ENCODE measurements at regions not wholly inside any gene's neighbourhood (a gene's known extent, or its start where the extent isn't known, plus 50 kb on each side); places are given as distances from the start of the nearest gene placed in this dataset.

DNA sequence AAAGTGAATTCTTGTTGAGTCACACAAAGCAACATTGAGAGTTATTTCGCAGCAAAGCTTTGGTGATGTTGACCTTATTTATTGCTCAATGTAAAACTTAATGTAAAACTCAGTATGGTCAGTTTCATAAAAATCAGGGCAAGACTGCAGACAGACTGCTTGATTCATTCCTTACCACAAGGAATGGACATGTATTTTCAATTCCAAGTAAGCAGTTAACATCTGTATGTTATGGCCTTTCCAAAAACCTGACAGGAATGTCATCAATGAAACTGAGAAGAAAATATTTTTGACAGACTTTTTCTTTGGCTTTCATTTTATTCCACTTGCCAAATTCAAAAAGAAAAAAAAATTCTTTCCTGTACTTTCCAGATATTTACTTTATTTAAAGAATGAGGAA lies 488.3 kb downstream of the ANKRD50 start:
- no peak for DNase-seq (ENCODE audit: extremely low spot score)
- ChIA-PET CTCF (no interaction called here), POLR2A (no interaction called here)
- TF ChIP-seq SP1 (IDR thresholded peaks at IDR 0.05) (no peak), BHLHE40 (IDR thresholded peaks at IDR 0.05; ENCODE audit: borderline replicate concordance) (no peak), TARDBP (IDR thresholded peaks at IDR 0.05) (no peak), ELF4 (IDR thresholded peaks at IDR 0.05) (no peak)
- TF ChIP-seq, protein P1, sequence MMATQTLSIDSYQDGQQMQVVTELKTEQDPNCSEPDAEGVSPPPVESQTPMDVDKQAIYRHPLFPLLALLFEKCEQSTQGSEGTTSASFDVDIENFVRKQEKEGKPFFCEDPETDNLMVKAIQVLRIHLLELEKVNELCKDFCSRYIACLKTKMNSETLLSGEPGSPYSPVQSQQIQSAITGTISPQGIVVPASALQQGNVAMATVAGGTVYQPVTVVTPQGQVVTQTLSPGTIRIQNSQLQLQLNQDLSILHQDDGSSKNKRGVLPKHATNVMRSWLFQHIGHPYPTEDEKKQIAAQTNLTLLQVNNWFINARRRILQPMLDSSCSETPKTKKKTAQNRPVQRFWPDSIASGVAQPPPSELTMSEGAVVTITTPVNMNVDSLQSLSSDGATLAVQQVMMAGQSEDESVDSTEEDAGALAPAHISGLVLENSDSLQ (IDR thresholded peaks at IDR 0.05), result no peak

DNA sequence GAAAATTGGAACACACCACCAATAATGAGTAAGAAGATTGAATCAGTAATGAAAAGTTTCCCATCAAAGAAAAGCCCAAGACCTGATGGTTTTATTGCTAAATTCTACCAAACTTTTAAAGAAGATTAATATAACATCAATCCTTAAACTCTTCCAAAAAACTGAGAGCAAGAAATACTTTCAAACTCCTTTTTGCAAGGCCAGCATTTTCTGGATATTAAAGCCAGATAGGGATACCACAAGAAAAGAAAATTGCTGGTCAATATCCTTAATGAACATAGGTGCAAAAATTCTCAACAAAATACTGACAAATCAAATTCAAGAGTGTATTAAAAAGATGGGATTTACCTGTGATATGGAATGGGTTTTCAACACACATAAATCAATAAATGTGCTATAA lies 484.6 kb downstream of the ANKRD50 start:
- ChIA-PET POLR2A (no interaction called here), CTCF (no interaction called here)
- TF ChIP-seq CTBP1 (IDR thresholded peaks at IDR 0.05; ENCODE audit: borderline replicate concordance), result no peak
- TF ChIP-seq ARNT (IDR thresholded peaks at IDR 0.05), result no peak
- TF ChIP-seq LEF1 (IDR thresholded peaks at IDR 0.05; ENCODE audit: borderline replicate concordance), result no peak
- TF ChIP-seq FOXK2 (IDR thresholded peaks at IDR 0.05), result no peak
- TF ChIP-seq, protein P1 (IDR thresholded peaks at IDR 0.05), result no peak
- TF ChIP-seq BHLHE40 (IDR thresholded peaks at IDR 0.05; ENCODE audit: borderline replicate concordance), result no peak
- TF ChIP-seq ZNF384 (IDR thresholded peaks at IDR 0.05), result no peak
- TF ChIP-seq L3MBTL2 (conservative IDR thresholded peaks at IDR 0.05), result no peak
- no peak for TF ChIP-seq NFRKB (IDR thresholded peaks at IDR 0.05)
- no peak for TF ChIP-seq SUZ12 (IDR thresholded peaks at IDR 0.05)
- no peak for TF ChIP-seq SP1 (IDR thresholded peaks at IDR 0.05)
- no peak for DNase-seq (ENCODE audit: extremely low spot score)

DNA sequence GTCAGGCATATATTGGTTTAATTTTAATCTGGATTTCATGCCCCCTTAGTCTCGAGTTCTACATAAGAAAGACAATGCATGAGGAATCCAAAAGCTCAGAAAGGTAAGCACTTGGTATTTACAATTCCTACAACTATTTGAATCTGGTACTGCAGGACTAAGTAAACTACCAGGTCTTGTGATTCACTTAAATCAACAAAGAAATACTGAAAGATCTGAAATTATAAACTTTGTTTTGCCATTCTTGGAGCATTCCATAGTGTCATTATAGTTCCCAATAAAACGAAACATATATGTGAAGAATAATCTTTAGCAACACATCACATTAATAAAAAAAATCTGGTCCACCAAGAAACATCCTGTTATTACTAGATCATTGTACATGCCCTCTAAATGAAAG lies 482.3 kb downstream of the ANKRD50 start:
- no peak for DNase-seq (ENCODE audit: extremely low spot score)
- POLR2A ChIA-PET, result no interaction called here
- TF ChIP-seq TARDBP (IDR thresholded peaks at IDR 0.05), result no peak
- CTCF ChIA-PET, result no interaction called here

DNA sequence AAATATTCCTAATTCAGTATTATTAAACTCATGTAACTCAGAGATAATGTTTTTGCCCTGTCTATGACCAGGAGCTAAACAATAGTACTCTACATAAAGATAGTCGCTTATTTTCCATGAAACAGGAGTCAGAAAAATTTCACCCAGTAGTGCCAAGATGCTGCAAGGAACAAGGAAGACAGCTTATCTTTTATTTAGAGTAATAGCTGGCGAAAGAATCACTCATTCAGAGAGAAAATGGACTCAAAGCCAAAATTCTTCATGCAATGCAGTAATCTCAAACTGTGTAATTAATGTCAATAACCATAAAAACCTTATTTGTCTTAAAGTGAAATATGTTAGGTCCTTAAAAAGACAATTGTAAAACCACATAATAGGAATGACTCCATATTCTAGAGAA lies 477.8 kb downstream of the ANKRD50 start:
- POLR2A ChIA-PET, result no interaction called here
- CTCF ChIA-PET, result no interaction called here
- no peak for TF ChIP-seq LEF1 (IDR thresholded peaks at IDR 0.05; ENCODE audit: borderline replicate concordance)
- TF ChIP-seq TARDBP (IDR thresholded peaks at IDR 0.05), result no peak
- no peak for TF ChIP-seq FOXA1 (IDR thresholded peaks at IDR 0.05)
- TF ChIP-seq CTBP1 (IDR thresholded peaks at IDR 0.05; ENCODE audit: borderline replicate concordance), result no peak
- TF ChIP-seq SP1 (IDR thresholded peaks at IDR 0.05), result no peak
- TF ChIP-seq FOXK2 (IDR thresholded peaks at IDR 0.05), result no peak
- TF ChIP-seq BHLHE40 (IDR thresholded peaks at IDR 0.05; ENCODE audit: borderline replicate concordance), result no peak
- TF ChIP-seq, protein P1 (IDR thresholded peaks at IDR 0.05), result no peak
- no peak for DNase-seq (ENCODE audit: extremely low spot score)

DNA sequence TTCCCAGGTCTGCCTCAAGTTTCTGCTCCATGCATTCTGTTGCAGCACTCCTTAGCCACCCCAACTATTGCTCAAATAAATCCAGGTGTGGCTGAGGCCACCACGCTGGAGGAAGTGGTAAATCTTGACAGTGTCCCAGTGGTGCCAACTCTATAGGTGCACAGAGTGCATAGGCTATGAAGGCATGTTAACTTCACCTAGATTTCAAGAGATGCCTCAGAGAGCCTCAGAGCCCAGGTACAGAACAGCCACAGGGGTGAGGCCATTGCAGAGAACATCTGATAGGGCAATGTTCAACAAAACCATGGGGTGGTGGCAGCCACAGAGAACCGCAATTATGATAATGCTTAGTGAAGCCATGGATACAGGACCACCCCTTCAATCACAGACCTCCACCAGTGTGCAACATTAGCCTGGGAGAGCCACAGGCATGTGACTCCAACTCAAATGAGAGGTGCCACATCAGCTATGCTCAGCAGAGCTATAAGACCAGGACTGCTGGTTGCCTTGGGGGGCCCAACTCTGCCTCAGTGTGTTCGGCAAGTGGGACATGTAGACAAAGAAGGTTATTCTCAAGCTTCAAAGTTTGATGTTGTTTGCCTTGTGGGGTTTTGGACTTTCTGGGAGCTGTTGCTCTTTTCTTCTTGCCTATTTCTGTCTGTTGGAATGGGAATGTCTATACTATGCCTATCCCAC lies 468.7 kb downstream of the ANKRD50 start:
- CTCF ChIA-PET, result no interaction called here

DNA sequence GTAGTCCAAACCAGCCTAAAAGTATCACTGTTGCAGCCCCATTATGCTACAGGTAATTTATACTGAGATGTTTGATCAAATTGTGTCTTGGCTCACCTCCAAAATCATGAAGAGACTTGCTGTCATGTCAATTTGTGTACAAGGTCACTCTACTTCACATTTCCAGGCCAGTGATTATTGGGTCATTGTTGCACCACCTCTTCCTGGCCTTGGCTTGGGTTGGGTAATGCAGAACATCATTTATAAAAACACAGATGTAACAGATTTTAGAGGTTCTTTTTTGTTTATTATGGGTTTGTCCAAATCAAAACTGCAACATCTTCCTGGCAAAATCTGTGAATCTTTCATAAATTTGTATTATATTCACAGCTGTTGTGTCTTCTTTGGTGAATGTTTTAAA lies 459.5 kb downstream of the ANKRD50 start:
- POLR2A ChIA-PET, result no interaction called here

More for the DNA sequence above, 468.7 kb downstream of the ANKRD50 start:
- TF ChIP-seq ELF4 (IDR thresholded peaks at IDR 0.05), result no peak
- no peak for TF ChIP-seq ZNF384 (IDR thresholded peaks at IDR 0.05)
- no peak for TF ChIP-seq ARNT (IDR thresholded peaks at IDR 0.05)
- no peak for TF ChIP-seq HDGF (IDR thresholded peaks at IDR 0.05; ENCODE audit: borderline replicate concordance)
- no peak for TF ChIP-seq FOXM1 (IDR thresholded peaks at IDR 0.05; ENCODE audit: borderline replicate concordance)
- no peak for TF ChIP-seq L3MBTL2 (conservative IDR thresholded peaks at IDR 0.05)
- TF ChIP-seq TARDBP (IDR thresholded peaks at IDR 0.05), result no peak
- TF ChIP-seq LEF1 (IDR thresholded peaks at IDR 0.05; ENCODE audit: borderline replicate concordance), result no peak
- no peak for TF ChIP-seq CTBP1 (IDR thresholded peaks at IDR 0.05; ENCODE audit: borderline replicate concordance)
- no peak for TF ChIP-seq FOXA1 (IDR thresholded peaks at IDR 0.05)
- no peak for TF ChIP-seq SP1 (IDR thresholded peaks at IDR 0.05)
- no peak for TF ChIP-seq BHLHE40 (IDR thresholded peaks at IDR 0.05; ENCODE audit: borderline replicate concordance)
- TF ChIP-seq NFRKB (IDR thresholded peaks at IDR 0.05), result no peak
- no peak for TF ChIP-seq SUZ12 (IDR thresholded peaks at IDR 0.05)
- TF ChIP-seq, protein P1 (IDR thresholded peaks at IDR 0.05), result no peak
- no peak for TF ChIP-seq FOXK2 (IDR thresholded peaks at IDR 0.05)
- no peak for DNase-seq (ENCODE audit: extremely low spot score)
- POLR2A ChIA-PET, result no interaction called here

More for the DNA sequence above, 459.5 kb downstream of the ANKRD50 start:
- CTCF ChIA-PET, result no interaction called here
- DNase-seq (ENCODE audit: extremely low spot score), result no peak
- TF ChIP-seq TARDBP (IDR thresholded peaks at IDR 0.05) (no peak), ELF4 (IDR thresholded peaks at IDR 0.05) (no peak), L3MBTL2 (conservative IDR thresholded peaks at IDR 0.05) (no peak), LEF1 (IDR thresholded peaks at IDR 0.05; ENCODE audit: borderline replicate concordance) (no peak), BHLHE40 (IDR thresholded peaks at IDR 0.05; ENCODE audit: borderline replicate concordance) (no peak), FOXM1 (IDR thresholded peaks at IDR 0.05; ENCODE audit: borderline replicate concordance) (no peak), SUZ12 (IDR thresholded peaks at IDR 0.05) (no peak), FOXK2 (IDR thresholded peaks at IDR 0.05) (no peak), FOXA1 (IDR thresholded peaks at IDR 0.05) (no peak), ARNT (IDR thresholded peaks at IDR 0.05) (no peak), ZNF384 (IDR thresholded peaks at IDR 0.05) (no peak), CTBP1 (IDR thresholded peaks at IDR 0.05; ENCODE audit: borderline replicate concordance) (no peak), NFRKB (IDR thresholded peaks at IDR 0.05) (no peak), HDGF (IDR thresholded peaks at IDR 0.05; ENCODE audit: borderline replicate concordance) (no peak), SP1 (IDR thresholded peaks at IDR 0.05) (no peak)
- TF ChIP-seq, protein P1 (IDR thresholded peaks at IDR 0.05), result no peak
